HepG2 (cell line): ENCODE measurements at regions not wholly inside any gene's neighbourhood (a gene's known extent, or its start where the extent isn't known, plus 50 kb on each side); places are given as distances from the start of the nearest gene placed in this dataset.

Experiments used
- ATAC-seq: fragments of 200-7000 bp; cut with Tn5 transposase; 3 replicates; pipeline ENCODE4 v1.9.1; 2020; ENCODE audit warnings: mild to moderate bottlenecking, moderate library complexity
- BruUV-seq: library from RNA; stranded (reverse); fragments of 400-500 nt; replicated peaks from 2 replicates; lab custom pipeline; 2021; lab: Mats Ljungman, UMichigan
- CTCF ChIA-PET: fragments of 300-600 bp; formaldehyde crosslinking; extraction: SDS; loops from one replicate; lab custom pipeline; 2021; ENCODE audit warnings: low total read pairs, inconsistent platforms, low intra/inter-chr PET ratio; lab: Yijun Ruan, JAX
- POLR2A ChIA-PET: fragments of 350-600 bp; sonication (Branson Sonifier 250); formaldehyde crosslinking; loops from one replicate; lab custom pipeline; 2020; ENCODE audit warnings: antibody characterized with exemption, inconsistent platforms; lab: Yijun Ruan, JAX
- DNase-seq: peaks from one replicate; pipeline ENCODE4 v3.0.0-alpha.2; 2015; ENCODE audit warnings: low spot score
- FAIRE-seq: peaks from 3 replicates; lab custom pipeline; 2011; peaks lifted over from hg19 to GRCh38; lab: Jason Lieb, UNC
- H2AFZ ChIP-seq: one replicate; pipeline ENCODE4 v1.6.1; 2011; ENCODE audit warnings: low read length, inconsistent platforms
- H3K27ac ChIP-seq: fragments of 300-600 bp; 3 replicates; pipeline ENCODE4 v1.8.0; 2011; ENCODE audit warnings: mixed run types, mild to moderate bottlenecking, mixed read lengths, low read length, inconsistent platforms; ENCODE audit not compliant: insufficient read depth; ENCODE audit errors: extremely low read length
- H3K27me3 ChIP-seq, 2 experiments: fragments of 200-600 bp in 1 of 2; 2 replicates in 1 of 2; 3 replicates in 1 of 2; pipeline versions ENCODE4 v1.6.0 to v1.8.0; 2011; ENCODE audit warnings: low read length in 2 of 2, mild to moderate bottlenecking in 2 of 2, moderate library complexity in 2 of 2, inconsistent platforms in 1 of 2; ENCODE audit not compliant: insufficient read depth in 2 of 2, control insufficient read depth in 1 of 2
- H3K36me3 ChIP-seq, 2 experiments: fragments of 200-600 bp in 1 of 2; replicated peaks in 1 of 2; 2 replicates in 1 of 2; 3 replicates in 1 of 2; pipeline versions ENCODE4 v1.5.1 to v1.8.0; 2011; ENCODE audit warnings: low read length in 2 of 2, inconsistent platforms in 1 of 2; ENCODE audit not compliant: insufficient read depth in 2 of 2, control insufficient read depth in 1 of 2
- H3K4me1 ChIP-seq: 2 replicates; pipeline ENCODE4 v1.5.1; 2012; ENCODE audit warnings: low read length, inconsistent platforms; ENCODE audit not compliant: insufficient read depth
- H3K4me2 ChIP-seq: 2 replicates; pipeline ENCODE4 v1.6.0; 2011; ENCODE audit warnings: low read depth, low read length, inconsistent platforms
- H3K4me3 ChIP-seq, 3 experiments: fragments of 200-600 bp in 1 of 3; sonication (generic), shearing (Covaris generic) in 1 of 3; replicated peaks in 1 of 3; 2 replicates each; pipeline ENCODE4 v1.5.1; 2011 to 2016; ENCODE audit warnings: low read length in 3 of 3, inconsistent platforms in 2 of 3, low read depth in 2 of 3, mild to moderate bottlenecking in 2 of 3, control low read depth in 1 of 3, mixed read lengths in 1 of 3; ENCODE audit not compliant: insufficient read depth in 1 of 3
- H3K79me2 ChIP-seq: one replicate; pipeline ENCODE4 v1.6.1; 2011; ENCODE audit warnings: low read length, inconsistent platforms; ENCODE audit not compliant: insufficient read depth
- H3K9ac ChIP-seq: 2 replicates; pipeline ENCODE4 v1.6.0; 2011; ENCODE audit warnings: mild to moderate bottlenecking, low read depth, low read length, inconsistent platforms; ENCODE audit not compliant: insufficient read depth
- H3K9me3 ChIP-seq: 2 replicates; pipeline ENCODE4 v1.5.1; 2012; ENCODE audit warnings: mild to moderate bottlenecking, low read length
- H4K20me1 ChIP-seq: 2 replicates; pipeline ENCODE4 v1.6.0; 2011; ENCODE audit warnings: inconsistent platforms, mild to moderate bottlenecking, low read length, moderate library complexity; ENCODE audit not compliant: insufficient read depth
- BCL6 ChIP-seq: IDR thresholded peaks from 2 replicates; pipeline ENCODE4 v1.6.1; 2016; ENCODE audit warnings: missing genetic modification reagents, missing compliant biosample characterization
- CHD4 ChIP-seq: fragments of 200-600 bp; sonication (generic); IDR thresholded peaks from 2 replicates; pipeline ENCODE4 v1.7.0; 2017; ENCODE audit warnings: mild to moderate bottlenecking, low read length, borderline replicate concordance
- JDP2 ChIP-seq: sonication (generic); formaldehyde crosslinking; IDR thresholded peaks from 2 replicates; pipeline ENCODE4 v1.8.1; 2022; ENCODE audit warnings: missing genetic modification reagents, borderline replicate concordance
- MAFF ChIP-seq: IDR thresholded peaks from 2 replicates; pipeline ENCODE4 v1.6.1; 2011; ENCODE audit warnings: low read depth, low read length, improper control_type of control experiment
- MATR3 ChIP-seq: sonication (generic); formaldehyde crosslinking; IDR thresholded peaks from 2 replicates; pipeline ENCODE4 v1.4.0; 2020; ENCODE audit warnings: missing genetic modification reagents
- NFATC3 ChIP-seq: sonication (generic); formaldehyde crosslinking; IDR thresholded peaks from 2 replicates; pipeline ENCODE4 v1.5.1; 2020; ENCODE audit warnings: mild to moderate bottlenecking, missing genetic modification reagents
- NFE2L1 ChIP-seq: sonication (generic); formaldehyde crosslinking; IDR thresholded peaks from 2 replicates; pipeline ENCODE4 v1.4.0; 2020; ENCODE audit warnings: missing genetic modification reagents, mild to moderate bottlenecking, borderline replicate concordance
- SRSF9 ChIP-seq: fragments of 200-400 bp; formaldehyde crosslinking; IDR thresholded peaks from 2 replicates; pipeline ENCODE4 v1.6.1; 2018; ENCODE audit warnings: borderline replicate concordance, mild to moderate bottlenecking, low read depth, low read length; ENCODE audit not compliant: insufficient read depth, poor library complexity, severe bottlenecking
- TCF7 ChIP-seq: sonication (generic); IDR thresholded peaks from 2 replicates; pipeline ENCODE4 v1.6.1; 2016; ENCODE audit warnings: antibody characterized with exemption, low read depth
- TEAD3 ChIP-seq: optimal IDR thresholded peaks from 2 replicates; pipeline ENCODE3; 2016; ENCODE audit warnings: borderline replicate concordance
- YEATS2 ChIP-seq: sonication (generic); formaldehyde crosslinking; IDR thresholded peaks from 2 replicates; pipeline ENCODE4 v1.4.0; 2020; ENCODE audit warnings: missing genetic modification reagents, borderline replicate concordance
- ZFP37 ChIP-seq: sonication (generic); formaldehyde crosslinking; IDR thresholded peaks from 2 replicates; pipeline ENCODE4 v1.4.0; 2020; ENCODE audit warnings: missing genetic modification reagents, borderline replicate concordance
- ZNF143 ChIP-seq: sonication (generic); formaldehyde crosslinking; IDR thresholded peaks from 2 replicates; pipeline ENCODE4 v1.4.0; 2020; ENCODE audit warnings: missing genetic modification reagents
- ZNF546 ChIP-seq: sonication (generic); formaldehyde crosslinking; conservative IDR thresholded peaks from 2 replicates; pipeline ENCODE4 v1.8.1; 2023; ENCODE audit warnings: mild to moderate bottlenecking, missing genetic modification reagents
- ZNF577 ChIP-seq: sonication (generic); formaldehyde crosslinking; IDR thresholded peaks from 2 replicates; pipeline ENCODE4 v1.4.0; 2020; ENCODE audit warnings: mild to moderate bottlenecking, low read depth, missing genetic modification reagents, borderline replicate concordance
- ZNF646 ChIP-seq: sonication (generic); formaldehyde crosslinking; IDR thresholded peaks from 2 replicates; pipeline ENCODE4 v1.9.0; 2021; ENCODE audit warnings: mild to moderate bottlenecking, missing genetic modification reagents
- ZNF737 ChIP-seq: sonication (generic); formaldehyde crosslinking; IDR thresholded peaks from 2 replicates; pipeline ENCODE4 v1.5.0; 2020; ENCODE audit warnings: missing genetic modification reagents, mild to moderate bottlenecking, borderline replicate concordance
- WGBS: methylation state at CpG from one replicate; pipeline ENCODE4 v1.1.6; 2017; ENCODE audit warnings: low lambda C conversion rate; 5-methylcytosine and 5-hydroxymethylcytosine counted together
- in situ Hi-C: cut with HindIII; loops from 2 replicates; pipeline ENCODE4 v1.10.0; 2017; ENCODE audit warnings: low pct_unique_long_range_greater_than_20kb; ENCODE audit not compliant: extremely low pct_ligation_motif_present
- intact Hi-C: fragments of 100-400 bp; cut with micrococcal nuclease; formaldehyde crosslinking; loops from one replicate; pipeline ENCODE4 v1.10.0; 2022; ENCODE audit not compliant: unreplicated experiment
- TF ChIP-seq, protein P1 (sequence below): IDR thresholded peaks from 2 replicates; pipeline ENCODE4 v1.6.1; 2016; ENCODE audit warnings: missing genetic modification reagents, missing compliant biosample characterization

DNA sequence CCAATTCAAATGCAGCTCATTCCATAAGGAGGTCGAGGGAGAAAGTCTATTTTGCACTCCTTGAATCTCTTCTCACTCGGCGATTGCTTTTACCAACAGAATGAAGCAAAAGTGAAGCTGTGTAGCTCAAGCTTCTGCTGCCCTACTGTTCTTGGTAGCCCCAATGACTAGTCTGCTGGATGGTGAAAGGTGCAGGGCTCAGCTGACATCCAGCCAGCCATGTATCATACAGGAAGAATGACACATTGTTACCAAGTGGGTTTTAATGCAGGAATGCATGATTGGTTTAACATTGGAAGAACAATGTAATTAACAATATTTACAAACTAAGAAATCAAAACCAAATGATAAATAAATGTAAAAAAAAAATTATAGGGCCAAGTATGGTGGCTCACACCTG lies 286.2 kb upstream of the HSFY2 start:
- Histone ChIP-seq H3K27me3 (no peaks in the 10 kb centered on the region), H3K4me3 (no peak overlapping the region), H4K20me1 (no peaks in the 10 kb centered on the region), H3K9me3 (no peaks in the 10 kb centered on the region), H3K4me1 (no peaks in the 10 kb centered on the region), H3K9ac (no peak overlapping the region), H2AFZ (no peak overlapping the region), H3K36me3 (no peaks in the 10 kb centered on the region), H3K4me2 (no peak overlapping the region), H3K79me2 (no peaks in the 10 kb centered on the region), H3K27ac (no peak overlapping the region)
- ATAC-seq (no peak), FAIRE-seq (no peak), DNase-seq (no peak)
- ChIA-PET POLR2A (no interaction called here), CTCF (no interaction called here)
- WGBS = 70% methylated on average over 3 of the region's 3 CpGs
- no TSS peak for BruUV-seq
- intact Hi-C loops = no loop called here
- no peak for TF ChIP-seq ZFP37 (CRISPR knock-in tag)
- no peak for TF ChIP-seq CHD4
- no peak for TF ChIP-seq TEAD3
- no peak for TF ChIP-seq JDP2
- no peak for TF ChIP-seq MATR3 (CRISPR knock-in tag)
- no peak for TF ChIP-seq NFE2L1 (CRISPR knock-in tag)
- no peak for TF ChIP-seq ZNF646 (CRISPR knock-in tag)
- no peak for TF ChIP-seq NFATC3 (CRISPR knock-in tag)
- TF ChIP-seq, protein P1, sequence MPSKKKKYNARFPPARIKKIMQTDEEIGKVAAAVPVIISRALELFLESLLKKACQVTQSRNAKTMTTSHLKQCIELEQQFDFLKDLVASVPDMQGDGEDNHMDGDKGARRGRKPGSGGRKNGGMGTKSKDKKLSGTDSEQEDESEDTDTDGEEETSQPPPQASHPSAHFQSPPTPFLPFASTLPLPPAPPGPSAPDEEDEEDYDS (CRISPR knock-in tag) = no peak
- no peak for TF ChIP-seq TCF7
- no peak for TF ChIP-seq YEATS2 (CRISPR knock-in tag)
- no peak for TF ChIP-seq ZNF737 (CRISPR knock-in tag)
- no peak for TF ChIP-seq ZNF143 (CRISPR knock-in tag)
- TF ChIP-seq BCL6 (CRISPR knock-in tag) = no peak
- TF ChIP-seq ZNF546 (CRISPR knock-in tag) = no peak
- no peak for TF ChIP-seq MAFF
- no peak for TF ChIP-seq SRSF9
- no peak for TF ChIP-seq ZNF577 (CRISPR knock-in tag)
- in situ Hi-C loops = no loop called here
